HEK293 (cell line): ENCODE measurements at regions not wholly inside any gene's neighbourhood (a gene's known extent, or its start where the extent isn't known, plus 50 kb on each side); places are given as distances from the start of the nearest gene placed in this dataset.

Experiments
- CTCF ChIA-PET: fragments of 350-600 bp; formaldehyde crosslinking; extraction: SDS; loops from one replicate; lab custom pipeline; 2021; ENCODE audit warnings: antibody characterized with exemption; lab: Yijun Ruan, JAX
- POLR2A ChIA-PET: fragments of 300-600 bp; formaldehyde crosslinking; extraction: SDS; loops from one replicate; lab custom pipeline; 2020; ENCODE audit warnings: antibody characterized with exemption, inconsistent platforms; lab: Yijun Ruan, JAX
- H3K27ac ChIP-seq: fragments of 200-500 bp; sonication (Bioruptor generic); 2 replicates; pipeline ENCODE4 v1.5.1; 2014; ENCODE audit warnings: low read depth, low read length, control low read depth, inconsistent platforms; ENCODE audit errors: extremely low read depth
- H3K36me3 ChIP-seq, 2 experiments: fragments of 200-500 bp in 1 of 2; sonication (Bioruptor generic) in 1 of 2; 1 replicate in 1 of 2; 2 replicates in 1 of 2; pipeline ENCODE4 v1.5.1; 2014 to 2017; ENCODE audit warnings: inconsistent platforms in 2 of 2, low read length in 2 of 2; ENCODE audit not compliant: control insufficient read depth in 2 of 2, insufficient read depth in 1 of 2
- H3K4me1 ChIP-seq: fragments of 200-500 bp; sonication (Bioruptor generic); 2 replicates; pipeline ENCODE4 v1.5.1; 2014; ENCODE audit warnings: mild to moderate bottlenecking, low read length, inconsistent platforms; ENCODE audit not compliant: control insufficient read depth, insufficient read depth
- H3K4me3 ChIP-seq: 2 replicates; pipeline ENCODE4 v1.5.1; 2011; ENCODE audit warnings: low read depth, mild to moderate bottlenecking, control low read depth, low read length, moderate library complexity
- H3K9me3 ChIP-seq: fragments of 200-500 bp; sonication (Bioruptor generic); 2 replicates; pipeline ENCODE4 v1.5.1; 2014; ENCODE audit warnings: low read depth, low read length, inconsistent platforms; ENCODE audit not compliant: control insufficient read depth, insufficient read depth
- IKZF3 ChIP-seq: fragments of 450-650 bp; IDR thresholded peaks from 2 replicates; pipeline ENCODE4 v1.5.0; 2018; ENCODE audit warnings: missing biosample characterization, mild to moderate bottlenecking, missing genetic modification characterization, moderate library complexity
- KLF10 ChIP-seq: fragments of 450-650 bp; IDR thresholded peaks from 2 replicates; pipeline ENCODE4 v1.5.1; 2018; ENCODE audit warnings: missing biosample characterization, mild to moderate bottlenecking, missing genetic modification characterization
- MYNN ChIP-seq: fragments of 450-650 bp; formaldehyde crosslinking; IDR thresholded peaks from 2 replicates; pipeline ENCODE4 v1.5.1; 2016; ENCODE audit warnings: missing biosample characterization, missing genetic modification characterization, borderline replicate concordance
- SCRT1 ChIP-seq: fragments of 450-650 bp; formaldehyde crosslinking; IDR thresholded peaks from 2 replicates; pipeline ENCODE4 v1.5.1; 2016; ENCODE audit warnings: missing biosample characterization, missing genetic modification characterization, borderline replicate concordance
- SETDB1 ChIP-seq: IDR thresholded peaks from one replicate; pipeline ENCODE4 v1.6.1; 2017; ENCODE audit warnings: mild to moderate bottlenecking, low read length, moderate library complexity, mixed read lengths; ENCODE audit not compliant: insufficient read length
- ZBTB1 ChIP-seq: fragments of 450-650 bp; formaldehyde crosslinking; IDR thresholded peaks from 2 replicates; pipeline ENCODE4 v1.5.1; 2016; ENCODE audit warnings: missing biosample characterization, missing genetic modification characterization
- ZBTB20 ChIP-seq: fragments of 450-650 bp; formaldehyde crosslinking; IDR thresholded peaks from 2 replicates; pipeline ENCODE4 v1.5.1; 2016; ENCODE audit warnings: missing biosample characterization, missing genetic modification characterization
- ZNF202 ChIP-seq: fragments of 450-650 bp; formaldehyde crosslinking; IDR thresholded peaks from 2 replicates; pipeline ENCODE4 v1.5.1; 2016; ENCODE audit warnings: missing biosample characterization, missing genetic modification characterization, borderline replicate concordance
- ZNF394 ChIP-seq: fragments of 450-650 bp; formaldehyde crosslinking; IDR thresholded peaks from 2 replicates; pipeline ENCODE4 v1.5.1; 2016; ENCODE audit warnings: missing biosample characterization, missing genetic modification characterization, mild to moderate bottlenecking, moderate library complexity, borderline replicate concordance
- ZNF544 ChIP-seq: fragments of 450-650 bp; formaldehyde crosslinking; IDR thresholded peaks from 2 replicates; pipeline ENCODE4 v1.5.0; 2017; ENCODE audit warnings: missing biosample characterization, missing genetic modification characterization
- ZNF548 ChIP-seq: fragments of 450-650 bp; formaldehyde crosslinking; IDR thresholded peaks from 2 replicates; pipeline ENCODE4 v1.5.1; 2016; ENCODE audit warnings: missing biosample characterization, missing genetic modification characterization
- ZNF549 ChIP-seq: fragments of 450-650 bp; IDR thresholded peaks from 2 replicates; pipeline ENCODE4 v1.5.1; 2018; ENCODE audit warnings: missing biosample characterization, missing genetic modification characterization, mild to moderate bottlenecking, inconsistent platforms, moderate library complexity
- ZNF626 ChIP-seq: fragments of 450-650 bp; sonication (Bioruptor Pico); formaldehyde crosslinking; IDR thresholded peaks from 2 replicates; pipeline ENCODE4 v1.5.1; 2018; ENCODE audit warnings: missing biosample characterization, missing genetic modification characterization, inconsistent platforms
- ZNF776 ChIP-seq: fragments of 450-650 bp; formaldehyde crosslinking; IDR thresholded peaks from 2 replicates; pipeline ENCODE4 v1.5.0; 2017; ENCODE audit warnings: missing biosample characterization, missing genetic modification characterization, borderline replicate concordance
- ZNF830 ChIP-seq: fragments of 450-650 bp; IDR thresholded peaks from 2 replicates; pipeline ENCODE4 v1.5.0; 2018; ENCODE audit warnings: missing biosample characterization, missing genetic modification characterization, low read depth, mild to moderate bottlenecking, moderate library complexity
- TF ChIP-seq, protein P1 (sequence below): fragments of 450-650 bp; formaldehyde crosslinking; IDR thresholded peaks from 2 replicates; pipeline ENCODE4 v1.5.1; 2016; ENCODE audit warnings: missing biosample characterization, missing genetic modification characterization
- TF ChIP-seq, protein P2 (sequence below): fragments of 450-650 bp; IDR thresholded peaks from 2 replicates; pipeline ENCODE4 v1.5.1; 2018; ENCODE audit warnings: missing biosample characterization, mild to moderate bottlenecking, missing genetic modification characterization
- TF ChIP-seq, protein P3 (sequence below): fragments of 450-650 bp; formaldehyde crosslinking; IDR thresholded peaks from 2 replicates; pipeline ENCODE4 v1.5.1; 2016; ENCODE audit warnings: missing biosample characterization, missing genetic modification characterization
- TF ChIP-seq, protein P4 (sequence below): fragments of 450-650 bp; formaldehyde crosslinking; IDR thresholded peaks from 2 replicates; pipeline ENCODE4 v1.5.1; 2017; ENCODE audit warnings: missing biosample characterization, mild to moderate bottlenecking, missing genetic modification characterization, moderate library complexity
- TF ChIP-seq, protein P5 (sequence below): fragments of 450-650 bp; formaldehyde crosslinking; IDR thresholded peaks from 2 replicates; pipeline ENCODE4 v1.5.1; 2016; ENCODE audit warnings: missing biosample characterization, missing genetic modification characterization
- TF ChIP-seq, protein P6 (sequence below): fragments of 450-650 bp; formaldehyde crosslinking; IDR thresholded peaks from 2 replicates; pipeline ENCODE4 v1.5.1; 2017; ENCODE audit warnings: missing biosample characterization, missing genetic modification characterization
- TF ChIP-seq, protein P7 (sequence below): fragments of 450-650 bp; formaldehyde crosslinking; IDR thresholded peaks from 2 replicates; pipeline ENCODE4 v1.5.1; 2016; ENCODE audit warnings: missing biosample characterization, missing genetic modification characterization
- TF ChIP-seq, protein P8 (sequence below): fragments of 450-650 bp; formaldehyde crosslinking; IDR thresholded peaks from 2 replicates; pipeline ENCODE4 v1.5.1; 2016; ENCODE audit warnings: missing biosample characterization, missing genetic modification characterization

DNA sequence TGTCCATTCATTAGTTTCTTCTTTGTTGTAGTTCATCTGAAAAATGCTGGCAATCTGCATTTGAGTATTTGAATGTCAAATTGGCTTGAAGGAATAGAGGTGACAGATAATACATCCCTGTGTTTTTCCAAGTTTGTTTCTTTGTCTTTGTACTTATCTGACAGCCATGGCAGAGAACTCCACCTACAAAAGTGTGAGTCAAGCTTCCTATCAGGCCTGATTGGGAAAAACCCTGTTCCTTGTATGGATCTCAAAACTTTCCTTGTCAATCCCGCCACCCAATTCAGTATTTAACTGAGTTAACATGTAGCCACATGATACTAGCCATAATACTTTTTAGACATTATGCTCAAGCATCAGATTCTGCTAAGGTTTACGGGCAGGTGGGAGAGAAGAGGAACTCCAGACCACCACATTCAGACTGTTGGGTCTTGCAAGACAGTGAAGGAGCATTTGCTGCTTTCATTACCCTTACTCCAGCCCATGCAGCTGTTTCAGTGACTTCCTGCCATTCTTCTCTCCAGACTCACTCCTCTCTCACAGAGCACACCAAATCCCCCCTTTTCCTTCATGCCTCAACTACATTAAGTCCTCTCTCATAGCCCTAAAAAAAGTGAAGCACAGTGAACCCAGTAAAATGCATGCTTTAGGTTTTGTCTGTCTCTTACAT lies 65.9 kb downstream of the BLID start:
- no peak overlapping the region for H3K4me3 ChIP-seq
- TF ChIP-seq ZNF776 (no peak), ZNF548 (tag by site-specific recombination) (no peak), SETDB1 (no peak), IKZF3 (tag by site-specific recombination) (no peak), ZNF626 (tag by site-specific recombination) (no peak), SCRT1 (no peak)
- TF ChIP-seq, protein P1, sequence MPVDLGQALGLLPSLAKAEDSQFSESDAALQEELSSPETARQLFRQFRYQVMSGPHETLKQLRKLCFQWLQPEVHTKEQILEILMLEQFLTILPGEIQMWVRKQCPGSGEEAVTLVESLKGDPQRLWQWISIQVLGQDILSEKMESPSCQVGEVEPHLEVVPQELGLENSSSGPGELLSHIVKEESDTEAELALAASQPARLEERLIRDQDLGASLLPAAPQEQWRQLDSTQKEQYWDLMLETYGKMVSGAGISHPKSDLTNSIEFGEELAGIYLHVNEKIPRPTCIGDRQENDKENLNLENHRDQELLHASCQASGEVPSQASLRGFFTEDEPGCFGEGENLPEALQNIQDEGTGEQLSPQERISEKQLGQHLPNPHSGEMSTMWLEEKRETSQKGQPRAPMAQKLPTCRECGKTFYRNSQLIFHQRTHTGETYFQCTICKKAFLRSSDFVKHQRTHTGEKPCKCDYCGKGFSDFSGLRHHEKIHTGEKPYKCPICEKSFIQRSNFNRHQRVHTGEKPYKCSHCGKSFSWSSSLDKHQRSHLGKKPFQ: no peak
- TF ChIP-seq, protein P2, sequence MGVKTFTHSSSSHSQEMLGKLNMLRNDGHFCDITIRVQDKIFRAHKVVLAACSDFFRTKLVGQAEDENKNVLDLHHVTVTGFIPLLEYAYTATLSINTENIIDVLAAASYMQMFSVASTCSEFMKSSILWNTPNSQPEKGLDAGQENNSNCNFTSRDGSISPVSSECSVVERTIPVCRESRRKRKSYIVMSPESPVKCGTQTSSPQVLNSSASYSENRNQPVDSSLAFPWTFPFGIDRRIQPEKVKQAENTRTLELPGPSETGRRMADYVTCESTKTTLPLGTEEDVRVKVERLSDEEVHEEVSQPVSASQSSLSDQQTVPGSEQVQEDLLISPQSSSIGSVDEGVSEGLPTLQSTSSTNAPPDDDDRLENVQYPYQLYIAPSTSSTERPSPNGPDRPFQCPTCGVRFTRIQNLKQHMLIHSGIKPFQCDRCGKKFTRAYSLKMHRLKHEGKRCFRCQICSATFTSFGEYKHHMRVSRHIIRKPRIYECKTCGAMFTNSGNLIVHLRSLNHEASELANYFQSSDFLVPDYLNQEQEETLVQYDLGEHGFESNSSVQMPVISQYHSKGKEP (tag by site-specific recombination): no peak
- TF ChIP-seq, protein P3, sequence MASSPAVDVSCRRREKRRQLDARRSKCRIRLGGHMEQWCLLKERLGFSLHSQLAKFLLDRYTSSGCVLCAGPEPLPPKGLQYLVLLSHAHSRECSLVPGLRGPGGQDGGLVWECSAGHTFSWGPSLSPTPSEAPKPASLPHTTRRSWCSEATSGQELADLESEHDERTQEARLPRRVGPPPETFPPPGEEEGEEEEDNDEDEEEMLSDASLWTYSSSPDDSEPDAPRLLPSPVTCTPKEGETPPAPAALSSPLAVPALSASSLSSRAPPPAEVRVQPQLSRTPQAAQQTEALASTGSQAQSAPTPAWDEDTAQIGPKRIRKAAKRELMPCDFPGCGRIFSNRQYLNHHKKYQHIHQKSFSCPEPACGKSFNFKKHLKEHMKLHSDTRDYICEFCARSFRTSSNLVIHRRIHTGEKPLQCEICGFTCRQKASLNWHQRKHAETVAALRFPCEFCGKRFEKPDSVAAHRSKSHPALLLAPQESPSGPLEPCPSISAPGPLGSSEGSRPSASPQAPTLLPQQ (tag by site-specific recombination): no peak
- TF ChIP-seq, protein P4, sequence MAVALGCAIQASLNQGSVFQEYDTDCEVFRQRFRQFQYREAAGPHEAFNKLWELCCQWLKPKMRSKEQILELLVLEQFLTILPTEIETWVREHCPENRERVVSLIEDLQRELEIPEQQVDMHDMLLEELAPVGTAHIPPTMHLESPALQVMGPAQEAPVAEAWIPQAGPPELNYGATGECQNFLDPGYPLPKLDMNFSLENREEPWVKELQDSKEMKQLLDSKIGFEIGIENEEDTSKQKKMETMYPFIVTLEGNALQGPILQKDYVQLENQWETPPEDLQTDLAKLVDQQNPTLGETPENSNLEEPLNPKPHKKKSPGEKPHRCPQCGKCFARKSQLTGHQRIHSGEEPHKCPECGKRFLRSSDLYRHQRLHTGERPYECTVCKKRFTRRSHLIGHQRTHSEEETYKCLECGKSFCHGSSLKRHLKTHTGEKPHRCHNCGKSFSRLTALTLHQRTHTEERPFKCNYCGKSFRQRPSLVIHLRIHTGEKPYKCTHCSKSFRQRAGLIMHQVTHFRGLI (tag by site-specific recombination): no peak
- TF ChIP-seq, all 188 proteins: peak for 0
- ChIA-PET CTCF (no interaction called here), POLR2A (no interaction called here)
- no peaks in the 10 kb centered on the region for H3K36me3 ChIP-seq
- H3K4me1 ChIP-seq: no peaks in the 10 kb centered on the region
- H3K9me3 ChIP-seq: no peaks in the 10 kb centered on the region
- no peak overlapping the region for H3K27ac ChIP-seq

DNA sequence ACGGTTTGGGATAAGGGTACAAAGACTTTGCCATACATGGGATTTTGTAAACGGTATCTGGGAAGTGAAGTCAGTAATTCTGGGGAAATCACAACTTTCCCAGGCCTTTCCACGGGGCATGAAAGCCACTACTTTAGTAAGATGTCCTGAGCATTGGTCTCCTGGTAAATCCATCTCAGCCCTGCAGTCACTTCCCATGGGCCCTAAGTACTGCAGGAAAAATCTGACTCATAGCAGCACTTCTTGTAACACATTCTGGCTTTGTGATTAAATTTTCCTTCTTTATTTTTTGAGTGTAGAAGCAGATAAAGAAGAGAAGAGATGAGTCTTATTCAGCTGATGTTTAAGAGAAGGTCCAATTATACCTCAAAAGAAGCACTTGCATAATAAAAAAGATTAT lies 67.6 kb downstream of the BLID start:
- H3K27ac ChIP-seq: no peak overlapping the region
- CTCF ChIA-PET: no interaction called here
- no peak for TF ChIP-seq ZNF830 (tag by site-specific recombination)
- TF ChIP-seq, protein P5, sequence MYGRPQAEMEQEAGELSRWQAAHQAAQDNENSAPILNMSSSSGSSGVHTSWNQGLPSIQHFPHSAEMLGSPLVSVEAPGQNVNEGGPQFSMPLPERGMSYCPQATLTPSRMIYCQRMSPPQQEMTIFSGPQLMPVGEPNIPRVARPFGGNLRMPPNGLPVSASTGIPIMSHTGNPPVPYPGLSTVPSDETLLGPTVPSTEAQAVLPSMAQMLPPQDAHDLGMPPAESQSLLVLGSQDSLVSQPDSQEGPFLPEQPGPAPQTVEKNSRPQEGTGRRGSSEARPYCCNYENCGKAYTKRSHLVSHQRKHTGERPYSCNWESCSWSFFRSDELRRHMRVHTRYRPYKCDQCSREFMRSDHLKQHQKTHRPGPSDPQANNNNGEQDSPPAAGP (tag by site-specific recombination): no peak
- TF ChIP-seq ZBTB1 (tag by site-specific recombination): no peak
- no peak for TF ChIP-seq ZNF549
- no peak for TF ChIP-seq ZNF544 (tag by site-specific recombination)
- no peak for TF ChIP-seq KLF10 (tag by site-specific recombination)
- TF ChIP-seq, protein P6, sequence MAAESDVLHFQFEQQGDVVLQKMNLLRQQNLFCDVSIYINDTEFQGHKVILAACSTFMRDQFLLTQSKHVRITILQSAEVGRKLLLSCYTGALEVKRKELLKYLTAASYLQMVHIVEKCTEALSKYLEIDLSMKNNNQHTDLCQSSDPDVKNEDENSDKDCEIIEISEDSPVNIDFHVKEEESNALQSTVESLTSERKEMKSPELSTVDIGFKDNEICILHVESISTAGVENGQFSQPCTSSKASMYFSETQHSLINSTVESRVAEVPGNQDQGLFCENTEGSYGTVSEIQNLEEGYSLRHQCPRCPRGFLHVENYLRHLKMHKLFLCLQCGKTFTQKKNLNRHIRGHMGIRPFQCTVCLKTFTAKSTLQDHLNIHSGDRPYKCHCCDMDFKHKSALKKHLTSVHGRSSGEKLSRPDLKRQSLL (tag by site-specific recombination): no peak
- no peak for TF ChIP-seq ZNF394 (tag by site-specific recombination)
- TF ChIP-seq ZNF202 (tag by site-specific recombination): no peak
- no peak for TF ChIP-seq ZBTB20 (tag by site-specific recombination)
- TF ChIP-seq, protein P7, sequence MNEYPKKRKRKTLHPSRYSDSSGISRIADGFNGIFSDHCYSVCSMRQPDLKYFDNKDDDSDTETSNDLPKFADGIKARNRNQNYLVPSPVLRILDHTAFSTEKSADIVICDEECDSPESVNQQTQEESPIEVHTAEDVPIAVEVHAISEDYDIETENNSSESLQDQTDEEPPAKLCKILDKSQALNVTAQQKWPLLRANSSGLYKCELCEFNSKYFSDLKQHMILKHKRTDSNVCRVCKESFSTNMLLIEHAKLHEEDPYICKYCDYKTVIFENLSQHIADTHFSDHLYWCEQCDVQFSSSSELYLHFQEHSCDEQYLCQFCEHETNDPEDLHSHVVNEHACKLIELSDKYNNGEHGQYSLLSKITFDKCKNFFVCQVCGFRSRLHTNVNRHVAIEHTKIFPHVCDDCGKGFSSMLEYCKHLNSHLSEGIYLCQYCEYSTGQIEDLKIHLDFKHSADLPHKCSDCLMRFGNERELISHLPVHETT (tag by site-specific recombination): no peak
- TF ChIP-seq, protein P8, sequence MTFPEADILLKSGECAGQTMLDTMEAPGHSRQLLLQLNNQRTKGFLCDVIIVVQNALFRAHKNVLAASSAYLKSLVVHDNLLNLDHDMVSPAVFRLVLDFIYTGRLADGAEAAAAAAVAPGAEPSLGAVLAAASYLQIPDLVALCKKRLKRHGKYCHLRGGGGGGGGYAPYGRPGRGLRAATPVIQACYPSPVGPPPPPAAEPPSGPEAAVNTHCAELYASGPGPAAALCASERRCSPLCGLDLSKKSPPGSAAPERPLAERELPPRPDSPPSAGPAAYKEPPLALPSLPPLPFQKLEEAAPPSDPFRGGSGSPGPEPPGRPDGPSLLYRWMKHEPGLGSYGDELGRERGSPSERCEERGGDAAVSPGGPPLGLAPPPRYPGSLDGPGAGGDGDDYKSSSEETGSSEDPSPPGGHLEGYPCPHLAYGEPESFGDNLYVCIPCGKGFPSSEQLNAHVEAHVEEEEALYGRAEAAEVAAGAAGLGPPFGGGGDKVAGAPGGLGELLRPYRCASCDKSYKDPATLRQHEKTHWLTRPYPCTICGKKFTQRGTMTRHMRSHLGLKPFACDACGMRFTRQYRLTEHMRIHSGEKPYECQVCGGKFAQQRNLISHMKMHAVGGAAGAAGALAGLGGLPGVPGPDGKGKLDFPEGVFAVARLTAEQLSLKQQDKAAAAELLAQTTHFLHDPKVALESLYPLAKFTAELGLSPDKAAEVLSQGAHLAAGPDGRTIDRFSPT (tag by site-specific recombination): no peak
- TF ChIP-seq MYNN (tag by site-specific recombination): no peak
- H3K9me3 ChIP-seq: no peaks in the 10 kb centered on the region
- POLR2A ChIA-PET: no interaction called here
- H3K36me3 ChIP-seq: no peaks in the 10 kb centered on the region
- no peak overlapping the region for H3K4me3 ChIP-seq
- H3K4me1 ChIP-seq: no peaks in the 10 kb centered on the region
